ENCODE measurements at regions not wholly inside any gene's neighbourhood (a gene's known extent, or its start where the extent isn't known, plus 50 kb on each side); places are given as distances from the start of the nearest gene placed in this dataset.

DNA sequence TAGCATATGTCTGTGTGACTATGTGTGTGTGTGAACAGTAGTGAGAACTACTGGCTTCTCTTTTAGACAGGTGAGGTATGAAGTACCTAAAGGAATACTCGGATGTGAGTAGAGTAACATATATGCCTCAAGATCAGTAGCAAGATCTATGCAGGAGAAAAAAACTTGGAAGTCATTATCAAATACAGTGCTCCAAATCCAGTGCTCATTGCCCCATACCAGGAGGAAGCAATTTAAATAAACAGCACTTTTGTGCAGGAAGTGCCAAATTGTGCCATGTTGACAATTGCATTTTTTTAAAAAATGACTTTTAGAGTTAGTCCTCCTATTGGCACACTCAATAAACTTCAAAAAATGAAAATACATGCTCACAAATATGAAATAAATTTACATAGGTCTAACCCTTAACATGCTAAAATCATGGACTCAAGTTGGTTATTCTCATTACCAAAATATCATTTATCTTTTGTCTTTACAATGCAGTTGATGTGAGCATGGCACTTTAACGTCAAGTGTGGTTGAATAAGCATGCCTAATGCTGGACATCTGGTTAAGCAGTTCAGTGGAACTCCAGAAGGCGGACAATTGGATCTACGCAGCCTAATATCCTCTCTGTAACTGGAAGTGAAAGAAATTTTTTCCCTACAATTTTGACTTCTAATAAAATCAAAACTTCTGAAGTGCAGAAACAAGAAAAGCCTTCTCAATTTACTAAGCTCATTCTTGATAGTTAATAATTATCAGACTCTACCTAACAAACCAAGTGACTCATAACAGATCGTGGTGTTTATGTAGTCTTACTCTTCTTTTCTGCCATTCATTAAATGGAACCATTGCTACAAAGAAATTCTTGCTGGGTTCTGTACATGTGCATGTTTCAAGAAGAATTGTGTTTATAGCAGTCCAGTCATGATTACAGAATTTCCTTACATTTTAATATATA lies 195.2 kb downstream of the MDFIC start:
- no peaks in the 10 kb centered on the region for H3K4me1 ChIP-seq (ENCODE audit: control insufficient read depth, insufficient read depth, low read length)
- H3K36me3 ChIP-seq (ENCODE audit: control insufficient read depth in 2 of 2, insufficient read depth in 2 of 2, low read length in 2 of 2): no peaks in the 10 kb centered on the region
- H3K9me3 ChIP-seq (ENCODE audit: control insufficient read depth in 2 of 2, low read length in 2 of 2): no peaks in the 10 kb centered on the region
- H3K27me3 ChIP-seq (ENCODE audit: control insufficient read depth in 1 of 2, insufficient read depth in 2 of 2, low read length in 2 of 2): no peaks in the 10 kb centered on the region
- H3K9ac ChIP-seq (ENCODE audit: low read length in 2 of 2): no peak overlapping the region
- H3K27ac ChIP-seq (ENCODE audit: low read length): no peak overlapping the region
- no peak overlapping the region for H3K4me3 ChIP-seq (ENCODE audit: low read length in 2 of 2)

DNA sequence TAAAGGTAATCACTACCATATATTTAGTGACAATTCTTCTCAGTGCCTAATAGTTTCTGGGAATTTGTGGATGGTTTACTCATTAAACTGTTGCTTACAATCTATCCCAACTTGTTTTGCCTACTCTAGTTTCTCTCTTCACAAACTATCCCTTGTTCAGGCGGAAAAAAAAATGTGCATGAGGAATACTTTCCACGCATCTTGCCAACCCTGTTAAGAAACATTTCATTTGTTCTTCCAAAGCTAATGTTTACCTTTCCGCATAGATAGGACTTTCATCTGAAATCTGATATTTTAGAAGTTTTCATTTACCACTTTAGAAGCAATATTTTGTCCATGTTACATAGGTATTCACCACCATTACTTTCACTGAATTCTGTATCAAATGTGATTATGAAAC lies 191.9 kb downstream of the MDFIC start:
- Histone ChIP-seq H3K4me3 (ENCODE audit: low read length in 2 of 2) (no peak overlapping the region), H3K27me3 (ENCODE audit: control insufficient read depth in 1 of 2, insufficient read depth in 2 of 2, low read length in 2 of 2) (no peaks in the 10 kb centered on the region), H3K9ac (ENCODE audit: low read length in 2 of 2) (no peak overlapping the region), H3K27ac (ENCODE audit: low read length) (no peak overlapping the region), H3K36me3 (ENCODE audit: control insufficient read depth in 2 of 2, insufficient read depth in 2 of 2, low read length in 2 of 2) (no peaks in the 10 kb centered on the region), H3K4me1 (ENCODE audit: control insufficient read depth, insufficient read depth, low read length) (no peaks in the 10 kb centered on the region), H3K9me3 (ENCODE audit: control insufficient read depth in 2 of 2, low read length in 2 of 2) (no peaks in the 10 kb centered on the region)

DNA sequence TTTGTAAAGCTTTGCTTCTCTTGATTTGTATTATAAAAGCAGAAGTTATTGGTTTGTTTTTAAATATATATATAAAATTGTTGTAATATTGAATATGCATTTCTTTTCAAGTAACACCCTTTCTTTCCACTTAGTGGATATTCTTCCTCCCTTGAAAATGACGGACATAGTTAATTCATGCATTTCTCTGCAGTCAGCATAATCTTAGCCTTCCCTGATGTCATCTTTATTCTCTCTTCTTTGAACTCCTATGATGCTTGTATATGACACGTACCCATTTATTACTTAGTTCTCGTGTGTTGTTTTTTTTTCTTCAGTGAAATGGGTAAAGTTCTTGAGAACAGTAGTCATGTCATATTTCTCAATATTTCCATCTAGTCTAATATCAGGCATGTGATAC lies 191.2 kb downstream of the MDFIC start:
- Histone ChIP-seq H3K9me3 (ENCODE audit: control insufficient read depth in 2 of 2, low read length in 2 of 2) (no peaks in the 10 kb centered on the region), H3K4me3 (ENCODE audit: low read length in 2 of 2) (no peak overlapping the region), H3K27me3 (ENCODE audit: control insufficient read depth in 1 of 2, insufficient read depth in 2 of 2, low read length in 2 of 2) (no peaks in the 10 kb centered on the region), H3K36me3 (ENCODE audit: control insufficient read depth in 2 of 2, insufficient read depth in 2 of 2, low read length in 2 of 2) (no peaks in the 10 kb centered on the region), H3K27ac (ENCODE audit: low read length) (no peak overlapping the region), H3K4me1 (ENCODE audit: control insufficient read depth, insufficient read depth, low read length) (no peaks in the 10 kb centered on the region), H3K9ac (ENCODE audit: low read length in 2 of 2) (no peak overlapping the region)

DNA sequence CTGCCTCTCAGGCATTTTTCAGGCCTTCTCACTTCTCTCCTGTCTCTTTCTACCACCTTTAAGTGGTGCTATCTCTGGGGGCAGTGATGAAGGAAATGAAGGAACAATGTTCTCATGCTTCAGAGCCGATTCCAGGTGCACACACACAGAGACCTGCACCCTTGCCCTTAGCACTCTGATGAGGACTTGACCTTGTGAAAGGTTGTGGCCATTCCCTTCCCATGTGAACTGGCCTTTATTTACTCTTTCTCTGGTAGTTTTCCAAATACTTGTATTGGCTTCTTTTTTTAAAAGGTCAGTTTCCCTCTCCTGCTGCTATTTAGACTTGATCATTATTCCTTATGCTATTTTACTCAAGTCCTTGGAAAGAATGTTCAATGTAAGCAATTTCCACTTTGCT lies 188.6 kb downstream of the MDFIC start:
- H3K4me3 ChIP-seq (ENCODE audit: low read length in 2 of 2): no peak overlapping the region
- no peak overlapping the region for H3K9ac ChIP-seq (ENCODE audit: low read length in 2 of 2)
- H3K36me3 ChIP-seq (ENCODE audit: control insufficient read depth in 2 of 2, insufficient read depth in 2 of 2, low read length in 2 of 2): no peaks in the 10 kb centered on the region

DNA sequence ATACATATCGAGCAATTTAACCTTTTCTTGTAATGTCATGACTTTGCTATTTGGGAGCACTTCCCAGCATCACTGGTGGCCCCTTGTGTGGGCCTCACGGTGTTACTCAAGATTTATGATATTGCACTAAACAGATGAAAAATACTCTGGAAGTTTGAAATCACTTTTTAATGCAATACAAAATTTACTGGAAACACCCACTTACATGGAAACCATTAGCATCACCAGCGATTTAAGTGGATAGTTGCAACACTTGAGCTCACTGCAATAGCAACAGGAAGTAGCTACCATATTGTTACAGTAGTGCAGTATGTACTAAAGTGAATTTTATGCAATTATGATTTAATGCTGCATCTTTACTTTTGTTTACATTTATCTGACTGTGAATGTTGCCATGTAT lies 184.4 kb downstream of the MDFIC start:
- Histone ChIP-seq H3K9me3 (ENCODE audit: control insufficient read depth in 2 of 2, low read length in 2 of 2) (no peaks in the 10 kb centered on the region), H3K4me3 (ENCODE audit: low read length in 2 of 2) (no peak overlapping the region), H3K27me3 (ENCODE audit: control insufficient read depth in 1 of 2, insufficient read depth in 2 of 2, low read length in 2 of 2) (no peaks in the 10 kb centered on the region), H3K36me3 (ENCODE audit: control insufficient read depth in 2 of 2, insufficient read depth in 2 of 2, low read length in 2 of 2) (no peaks in the 10 kb centered on the region), H3K9ac (ENCODE audit: low read length in 2 of 2) (no peak overlapping the region), H3K27ac (ENCODE audit: low read length) (no peak overlapping the region), H3K4me1 (ENCODE audit: control insufficient read depth, insufficient read depth, low read length) (no peaks in the 10 kb centered on the region)

More for the DNA sequence above, 188.6 kb downstream of the MDFIC start:
- Histone ChIP-seq H3K4me1 (ENCODE audit: control insufficient read depth, insufficient read depth, low read length) (no peaks in the 10 kb centered on the region), H3K27ac (ENCODE audit: low read length) (no peak overlapping the region), H3K9me3 (ENCODE audit: control insufficient read depth in 2 of 2, low read length in 2 of 2) (no peaks in the 10 kb centered on the region), H3K27me3 (ENCODE audit: control insufficient read depth in 1 of 2, insufficient read depth in 2 of 2, low read length in 2 of 2) (no peaks in the 10 kb centered on the region)

DNA sequence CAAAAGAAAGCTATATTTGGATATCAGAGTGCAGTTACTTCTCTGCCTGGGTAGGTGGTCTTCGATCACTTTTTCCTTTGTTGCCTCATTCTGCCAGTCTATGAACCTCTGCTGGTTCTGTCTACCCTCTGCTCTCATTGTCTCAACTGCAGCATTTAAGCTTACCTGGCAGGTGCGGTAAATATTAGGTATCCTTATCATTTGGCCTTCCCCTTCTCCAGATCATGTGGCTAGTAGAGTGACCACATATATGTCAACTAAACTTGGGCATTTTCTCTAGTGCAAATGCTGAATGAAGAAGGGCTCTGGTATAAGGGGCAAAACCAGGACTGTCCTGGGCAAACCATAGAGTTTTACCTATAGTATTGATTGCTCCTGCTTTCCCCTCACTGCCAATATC lies 180.8 kb downstream of the MDFIC start:
- H3K27ac ChIP-seq (ENCODE audit: low read length): no peak overlapping the region
- no peaks in the 10 kb centered on the region for H3K27me3 ChIP-seq (ENCODE audit: control insufficient read depth in 1 of 2, insufficient read depth in 2 of 2, low read length in 2 of 2)
- H3K9me3 ChIP-seq (ENCODE audit: control insufficient read depth in 2 of 2, low read length in 2 of 2): no peaks in the 10 kb centered on the region
- H3K9ac ChIP-seq (ENCODE audit: low read length in 2 of 2): no peak overlapping the region
- H3K4me1 ChIP-seq (ENCODE audit: control insufficient read depth, insufficient read depth, low read length): no peaks in the 10 kb centered on the region
- no peak overlapping the region for H3K4me3 ChIP-seq (ENCODE audit: low read length in 2 of 2)
- H3K36me3 ChIP-seq (ENCODE audit: control insufficient read depth in 2 of 2, insufficient read depth in 2 of 2, low read length in 2 of 2): no peaks in the 10 kb centered on the region

DNA sequence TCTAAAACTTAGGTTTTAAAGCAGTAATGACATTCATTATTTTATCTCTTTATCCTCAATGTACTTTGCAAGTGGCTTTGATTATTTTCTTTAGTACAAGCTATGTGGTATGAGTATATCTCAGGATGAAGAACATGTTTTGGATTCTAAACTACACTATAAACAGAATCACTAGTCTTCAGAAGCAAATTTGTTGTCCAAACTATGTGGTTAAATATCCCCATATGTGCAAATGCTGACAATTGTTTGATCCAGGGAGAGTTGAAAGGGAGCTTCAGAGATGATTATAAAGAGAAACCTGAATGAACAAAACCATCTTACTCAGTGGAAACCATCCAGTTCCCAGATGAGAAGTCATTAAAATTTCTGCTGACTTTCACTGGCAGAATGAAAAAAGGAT lies 179.3 kb downstream of the MDFIC start:
- no peaks in the 10 kb centered on the region for H3K27me3 ChIP-seq (ENCODE audit: control insufficient read depth in 1 of 2, insufficient read depth in 2 of 2, low read length in 2 of 2)
- H3K9me3 ChIP-seq (ENCODE audit: control insufficient read depth in 2 of 2, low read length in 2 of 2): no peaks in the 10 kb centered on the region
- H3K4me1 ChIP-seq (ENCODE audit: control insufficient read depth, insufficient read depth, low read length): no peaks in the 10 kb centered on the region
- no peak overlapping the region for H3K27ac ChIP-seq (ENCODE audit: low read length)
- no peaks in the 10 kb centered on the region for H3K36me3 ChIP-seq (ENCODE audit: control insufficient read depth in 2 of 2, insufficient read depth in 2 of 2, low read length in 2 of 2)
- no peak overlapping the region for H3K4me3 ChIP-seq (ENCODE audit: low read length in 2 of 2)
- H3K9ac ChIP-seq (ENCODE audit: low read length in 2 of 2): no peak overlapping the region

DNA sequence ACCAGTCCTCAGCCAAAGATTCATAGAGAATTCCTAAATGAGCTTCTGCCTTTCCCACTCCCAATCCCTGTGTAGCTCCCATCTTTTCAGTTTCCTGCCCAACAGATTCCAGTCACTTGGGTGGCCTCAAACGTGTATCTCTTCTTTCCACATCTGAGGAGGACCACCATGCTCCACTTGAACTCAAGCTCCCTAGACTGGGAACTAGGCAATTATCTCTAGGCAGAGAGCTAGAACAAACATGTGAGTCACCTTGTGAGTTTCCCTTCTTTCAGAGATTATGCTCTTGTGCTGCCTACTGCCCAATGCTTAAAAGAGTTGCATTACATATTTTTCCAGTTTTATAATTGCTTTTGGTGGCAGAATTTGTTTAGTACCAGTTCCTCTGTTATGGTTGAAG lies 178.0 kb downstream of the MDFIC start:
- H3K27me3 ChIP-seq (ENCODE audit: control insufficient read depth in 1 of 2, insufficient read depth in 2 of 2, low read length in 2 of 2): no peaks in the 10 kb centered on the region
- no peak overlapping the region for H3K27ac ChIP-seq (ENCODE audit: low read length)
- no peaks in the 10 kb centered on the region for H3K9me3 ChIP-seq (ENCODE audit: control insufficient read depth in 2 of 2, low read length in 2 of 2)
- no peak overlapping the region for H3K4me3 ChIP-seq (ENCODE audit: low read length in 2 of 2)
- no peaks in the 10 kb centered on the region for H3K36me3 ChIP-seq (ENCODE audit: control insufficient read depth in 2 of 2, insufficient read depth in 2 of 2, low read length in 2 of 2)
- H3K9ac ChIP-seq (ENCODE audit: low read length in 2 of 2): no peak overlapping the region
- H3K4me1 ChIP-seq (ENCODE audit: control insufficient read depth, insufficient read depth, low read length): no peaks in the 10 kb centered on the region

DNA sequence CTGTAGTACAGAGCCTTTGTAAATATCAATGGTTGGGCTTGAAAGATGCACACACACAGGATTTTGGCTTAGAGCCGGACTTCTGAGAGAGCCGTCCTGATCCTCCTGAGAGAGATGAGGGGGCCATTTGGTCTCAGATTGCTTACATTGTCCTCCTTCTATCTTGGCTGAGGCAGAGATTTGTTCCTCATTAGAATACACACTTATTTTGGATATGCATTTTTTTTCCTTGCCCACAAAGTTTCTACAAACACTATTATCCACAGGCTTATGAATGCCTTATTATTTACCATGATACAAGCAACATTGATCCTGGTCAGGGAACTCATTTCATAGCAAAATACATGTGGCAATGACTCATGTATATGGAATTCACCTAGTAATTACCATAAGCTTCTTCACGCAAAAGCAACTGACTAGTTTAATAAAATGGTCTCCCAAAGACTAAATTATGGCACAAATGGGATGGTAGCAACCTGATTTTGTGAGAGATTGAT lies 175.3 kb downstream of the MDFIC start:
- no peak overlapping the region for H3K27ac ChIP-seq (ENCODE audit: low read length)
- no peaks in the 10 kb centered on the region for H3K9me3 ChIP-seq (ENCODE audit: control insufficient read depth in 2 of 2, low read length in 2 of 2)
- H3K4me3 ChIP-seq (ENCODE audit: low read length in 2 of 2): no peak overlapping the region
- H3K27me3 ChIP-seq (ENCODE audit: control insufficient read depth in 1 of 2, insufficient read depth in 2 of 2, low read length in 2 of 2): no peaks in the 10 kb centered on the region
- H3K9ac ChIP-seq (ENCODE audit: low read length in 2 of 2): no peak overlapping the region
- no peaks in the 10 kb centered on the region for H3K36me3 ChIP-seq (ENCODE audit: control insufficient read depth in 2 of 2, insufficient read depth in 2 of 2, low read length in 2 of 2)
- no peaks in the 10 kb centered on the region for H3K4me1 ChIP-seq (ENCODE audit: control insufficient read depth, insufficient read depth, low read length)

DNA sequence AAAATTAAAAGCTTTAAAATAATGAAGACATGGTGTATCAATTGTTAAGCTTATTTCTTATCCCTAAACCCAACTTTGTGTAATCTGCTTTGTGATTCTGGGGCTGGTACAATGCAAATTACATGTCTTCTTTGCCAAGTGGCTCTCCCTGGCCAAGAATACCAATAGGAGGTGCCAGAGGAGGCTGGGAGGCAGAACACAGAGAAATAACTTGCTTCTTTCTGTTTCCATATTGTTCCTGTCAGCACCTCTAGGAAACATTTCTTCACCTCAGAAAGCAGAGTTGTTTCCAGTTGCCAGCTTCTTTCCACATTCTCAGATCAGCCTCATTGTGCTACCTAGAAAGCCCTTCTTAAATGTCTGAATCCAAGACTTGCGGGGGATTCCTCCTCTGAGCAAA lies 174.4 kb downstream of the MDFIC start:
- Histone ChIP-seq H3K9ac (ENCODE audit: low read length in 2 of 2) (no peak overlapping the region), H3K36me3 (ENCODE audit: control insufficient read depth in 2 of 2, insufficient read depth in 2 of 2, low read length in 2 of 2) (no peaks in the 10 kb centered on the region), H3K9me3 (ENCODE audit: control insufficient read depth in 2 of 2, low read length in 2 of 2) (no peaks in the 10 kb centered on the region), H3K27me3 (ENCODE audit: control insufficient read depth in 1 of 2, insufficient read depth in 2 of 2, low read length in 2 of 2) (no peaks in the 10 kb centered on the region), H3K27ac (ENCODE audit: low read length) (no peak overlapping the region), H3K4me1 (ENCODE audit: control insufficient read depth, insufficient read depth, low read length) (no peaks in the 10 kb centered on the region), H3K4me3 (ENCODE audit: low read length in 2 of 2) (no peak overlapping the region)

DNA sequence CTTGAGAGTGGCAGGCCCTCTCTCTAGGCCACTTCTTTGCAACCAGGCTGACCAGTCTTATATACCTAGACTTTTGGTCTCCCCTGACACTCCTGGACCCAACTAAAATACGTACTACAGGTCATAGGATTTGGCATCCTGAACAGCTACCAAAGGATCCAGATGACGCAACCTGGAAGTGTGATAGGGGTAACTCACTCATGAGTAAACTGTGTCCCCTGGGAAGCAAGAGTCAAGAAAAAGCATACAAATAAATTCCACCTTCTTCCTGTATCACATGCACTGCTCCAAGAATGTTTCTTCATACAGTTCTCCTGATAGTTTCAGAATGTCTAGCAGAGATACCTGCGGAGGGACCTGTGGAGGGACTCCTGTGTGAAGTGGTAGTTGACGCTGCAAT lies 172.3 kb downstream of the MDFIC start:
- Histone ChIP-seq H3K27me3 (ENCODE audit: control insufficient read depth in 1 of 2, insufficient read depth in 2 of 2, low read length in 2 of 2) (no peaks in the 10 kb centered on the region), H3K4me1 (ENCODE audit: control insufficient read depth, insufficient read depth, low read length) (no peaks in the 10 kb centered on the region), H3K9me3 (ENCODE audit: control insufficient read depth in 2 of 2, low read length in 2 of 2) (no peaks in the 10 kb centered on the region), H3K4me3 (ENCODE audit: low read length in 2 of 2) (no peak overlapping the region), H3K36me3 (ENCODE audit: control insufficient read depth in 2 of 2, insufficient read depth in 2 of 2, low read length in 2 of 2) (no peaks in the 10 kb centered on the region), H3K27ac (ENCODE audit: low read length) (no peak overlapping the region), H3K9ac (ENCODE audit: low read length in 2 of 2) (no peak overlapping the region)
